GM11168 (cell line): ENCODE measurements at regions not wholly inside any gene's neighbourhood (a gene's known extent, or its start where the extent isn't known, plus 50 kb on each side); places are given as distances from the start of the nearest gene placed in this dataset.
"Not testable (repeated sequence)": the region's sequence is repeated elsewhere in the genome, so short reads cannot be mapped to it uniquely, and the experiment has no call there.

Experiments
- in situ Hi-C: fragments of 300-500 bp; cut with MboI; formaldehyde crosslinking; loops from one replicate; pipeline ENCODE4 v1.12.0; 2022; ENCODE audit warnings: low sequenced_read_pairs; ENCODE audit not compliant: unreplicated experiment

GRCh38 chr5:37979559-37979958 lies 139.7 kb upstream of the GDNF start:
- in situ Hi-C loops: no loop called here

- in situ Hi-C loops: no loop called here
Measured at GRCh38 chr5:37975531-37975930, 135.7 kb upstream of the GDNF start.

- in situ Hi-C loops: no loop called here
Measured at GRCh38 chr5:37971483-37972024, 131.7 kb upstream of the GDNF start.

- in situ Hi-C loops: no loop called here
Measured at GRCh38 chr5:37966871-37967270, 127.0 kb upstream of the GDNF start.

- in situ Hi-C loops: no loop called here
Measured at GRCh38 chr5:37966291-37966690, 126.5 kb upstream of the GDNF start.

GRCh38 chr5:37962389-37962788 lies 122.5 kb upstream of the GDNF start:
- in situ Hi-C loops: no loop called here

DNA sequence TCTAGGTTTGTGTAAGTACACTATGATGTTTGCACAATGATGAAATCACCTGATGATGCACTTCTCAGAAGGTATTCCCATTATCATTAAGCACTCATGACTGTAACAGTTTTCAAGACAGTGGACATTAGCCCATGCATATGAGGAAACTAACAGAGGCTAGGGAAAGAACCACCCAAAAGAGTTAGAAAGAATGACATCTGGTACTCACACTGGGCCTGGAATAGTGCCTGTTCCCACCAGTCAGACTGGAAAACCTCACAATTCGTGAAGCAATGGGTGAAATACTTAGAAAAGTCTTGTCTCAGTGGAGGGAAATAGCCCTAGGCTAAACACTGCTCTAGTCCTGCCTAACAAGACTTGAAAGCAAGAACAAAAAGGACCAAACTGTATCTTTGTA lies 117.4 kb upstream of the GDNF start:
- in situ Hi-C loops: no loop called here

DNA sequence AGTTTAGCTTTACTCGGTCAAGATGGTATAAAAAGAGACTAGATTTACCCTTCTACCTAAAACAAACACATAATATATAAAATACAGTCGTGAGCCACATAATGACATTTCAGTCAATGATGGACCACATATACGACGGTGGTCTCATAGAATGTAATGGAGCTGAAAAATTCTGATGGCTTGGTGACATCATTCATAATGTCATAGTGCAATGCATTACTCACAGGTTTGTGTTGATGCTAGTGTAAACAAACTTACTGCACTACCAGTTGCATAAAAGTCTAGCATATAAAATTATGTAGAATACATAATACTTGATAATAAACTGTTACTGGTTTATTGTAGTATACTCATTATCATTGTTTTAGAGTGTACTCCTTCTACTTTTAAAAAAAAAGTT lies 115.9 kb upstream of the GDNF start:
- in situ Hi-C loops: no loop called here

- in situ Hi-C loops: no loop called here
Measured at GRCh38 chr5:37954561-37954960, 114.7 kb upstream of the GDNF start.

GRCh38 chr5:37951946-37952721 lies 112.3 kb upstream of the GDNF start:
- in situ Hi-C loops: no loop called here

DNA sequence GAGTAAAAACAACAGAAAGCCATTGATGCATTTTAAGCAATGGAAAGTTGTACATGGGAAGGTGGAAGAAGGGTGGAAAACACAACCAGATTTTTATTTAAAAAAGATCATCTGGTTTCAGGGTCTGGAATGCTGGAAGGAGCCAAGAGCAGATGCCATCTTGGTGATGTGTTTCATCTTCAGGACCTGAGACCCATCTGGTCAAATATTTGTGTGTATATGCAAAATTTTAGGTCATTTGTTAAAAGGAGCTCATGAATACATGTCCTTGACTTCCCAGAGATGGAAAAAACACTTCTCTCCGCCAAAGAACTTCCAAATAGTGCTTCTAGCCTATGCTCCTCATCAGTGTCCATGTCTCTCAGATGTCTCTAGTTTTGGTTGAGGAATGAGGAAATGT lies 110.6 kb upstream of the GDNF start:
- in situ Hi-C loops: no loop called here

DNA sequence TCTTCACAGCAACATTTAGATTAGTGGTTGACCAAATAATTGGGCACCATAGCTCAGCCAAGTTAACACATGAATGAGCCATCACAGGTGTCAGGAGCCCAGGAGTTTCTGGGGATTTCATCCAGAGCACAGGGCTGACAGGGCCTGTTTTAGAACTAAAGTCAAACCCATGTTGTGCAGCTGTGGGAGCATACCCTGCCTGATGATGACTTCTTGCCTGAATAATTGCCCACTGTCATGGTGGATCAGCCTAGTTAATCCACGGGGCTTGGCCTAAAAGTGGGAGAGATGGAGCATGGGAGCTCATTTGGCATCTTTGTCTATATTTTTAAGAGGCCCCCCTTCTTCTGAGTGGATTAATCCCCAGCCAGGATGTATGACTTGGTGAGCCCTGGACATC lies 105.6 kb upstream of the GDNF start:
- in situ Hi-C loops: no loop called here

- in situ Hi-C loops: not testable (repeated sequence)
Measured at GRCh38 chr5:37943136-37943535, 103.3 kb upstream of the GDNF start.

- in situ Hi-C loops: no loop called here
Measured at GRCh38 chr5:37940931-37941623, 101.2 kb upstream of the GDNF start.

DNA sequence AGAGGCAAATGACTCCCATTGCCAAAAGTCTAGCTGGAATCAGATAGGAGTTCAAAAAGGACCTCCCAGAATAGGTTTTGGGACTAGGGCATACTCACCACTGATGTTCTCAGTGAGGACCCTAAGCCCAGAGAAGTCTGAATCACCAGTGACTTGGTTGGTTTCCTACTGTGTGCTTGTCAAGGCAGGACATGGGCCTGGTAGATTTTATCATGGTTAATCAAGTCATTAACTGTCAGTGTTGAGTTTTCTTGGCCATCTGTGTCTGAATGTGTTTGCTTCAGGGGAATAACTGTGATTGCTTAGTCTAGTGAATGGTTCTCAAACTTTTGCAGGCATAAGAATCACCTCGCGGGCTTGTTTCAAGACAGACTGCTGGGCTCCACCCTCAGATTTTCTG lies 99.0 kb upstream of the GDNF start:
- in situ Hi-C loops: no loop called here

GRCh38 chr5:37938076-37938852 lies 98.4 kb upstream of the GDNF start:
- in situ Hi-C loops: no loop called here

DNA sequence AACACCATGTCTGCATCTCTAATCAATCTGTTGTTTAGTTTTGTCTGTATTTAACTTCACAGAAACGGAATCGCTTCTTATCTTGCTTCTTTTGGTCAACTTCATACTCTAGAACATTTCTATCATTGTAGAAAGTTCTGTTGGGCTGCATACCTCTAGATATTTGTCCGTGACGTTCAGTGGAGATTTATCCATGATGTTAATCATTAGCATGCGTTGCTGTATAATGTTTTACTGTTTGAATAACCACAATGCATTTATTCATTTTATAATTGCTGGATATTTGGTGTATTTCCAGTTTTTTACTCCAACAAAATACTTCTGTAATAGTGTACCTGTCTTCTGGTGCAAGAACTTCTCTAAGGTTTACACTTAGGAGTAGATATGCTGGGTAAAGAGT lies 96.2 kb upstream of the GDNF start:
- in situ Hi-C loops: no loop called here

GRCh38 chr5:37933576-37933975 lies 93.7 kb upstream of the GDNF start:
- in situ Hi-C loops: no loop called here

DNA sequence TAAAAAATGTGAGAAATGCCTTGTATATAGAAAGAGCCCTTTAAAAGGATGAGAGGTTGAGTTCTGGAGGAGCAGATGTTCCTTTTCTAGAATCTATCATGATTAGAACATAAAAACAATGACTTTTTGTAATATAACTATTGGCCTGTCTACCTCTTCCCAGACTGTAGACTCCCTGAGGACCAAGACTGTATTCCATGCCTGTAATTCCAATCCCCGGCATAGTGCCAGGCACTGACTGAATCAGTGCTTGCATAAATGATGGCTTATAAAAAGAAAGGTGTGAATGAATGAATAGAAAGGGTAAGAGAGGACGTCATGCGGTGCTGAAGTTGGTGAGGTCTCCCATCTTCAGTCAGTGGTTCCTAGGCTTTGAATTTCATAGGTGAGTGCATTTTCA lies 92.6 kb upstream of the GDNF start:
- in situ Hi-C loops: no loop called here

DNA sequence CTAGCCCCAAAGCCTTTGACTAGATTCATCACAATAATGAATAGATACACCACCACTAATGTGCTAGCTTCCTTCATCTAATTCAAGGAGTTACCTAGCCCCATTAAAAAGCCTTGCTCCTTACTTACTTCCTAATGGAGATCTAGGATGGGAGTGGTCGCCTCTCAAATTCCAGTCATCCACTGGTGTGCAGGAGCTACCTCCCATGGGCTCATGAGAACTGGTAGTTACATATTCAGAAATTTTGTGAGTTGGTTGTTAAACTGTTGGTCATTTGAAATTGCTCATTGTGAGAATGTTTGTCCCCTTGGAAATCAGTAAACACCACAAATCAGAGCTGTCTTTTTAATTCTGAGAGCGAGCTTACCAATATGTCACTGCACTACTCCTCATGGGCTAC lies 91.7 kb upstream of the GDNF start:
- in situ Hi-C loops: no loop called here

- in situ Hi-C loops: no loop called here
Measured at GRCh38 chr5:37930350-37930749, 90.5 kb upstream of the GDNF start.
